Suppressor macrophage treated with lipopolysaccharide for 4 hours (primary cell): ENCODE measurements at regions not wholly inside any gene's neighbourhood (a gene's known extent, or its start where the extent isn't known, plus 50 kb on each side); places are given as distances from the start of the nearest gene placed in this dataset.

ENCODE experiments used
- DNase-seq: peaks from one replicate; pipeline ENCODE4 v3.0.0-alpha.2; 2020

GRCh38 chr5:171509467-171509866, 90.0 kb downstream of the FGF18 start:
- no peak for DNase-seq

- DNase-seq, result no peak
These were observed 93.0 kb downstream of the FGF18 start for GRCh38 chr5:171512397-171512796.

DNA sequence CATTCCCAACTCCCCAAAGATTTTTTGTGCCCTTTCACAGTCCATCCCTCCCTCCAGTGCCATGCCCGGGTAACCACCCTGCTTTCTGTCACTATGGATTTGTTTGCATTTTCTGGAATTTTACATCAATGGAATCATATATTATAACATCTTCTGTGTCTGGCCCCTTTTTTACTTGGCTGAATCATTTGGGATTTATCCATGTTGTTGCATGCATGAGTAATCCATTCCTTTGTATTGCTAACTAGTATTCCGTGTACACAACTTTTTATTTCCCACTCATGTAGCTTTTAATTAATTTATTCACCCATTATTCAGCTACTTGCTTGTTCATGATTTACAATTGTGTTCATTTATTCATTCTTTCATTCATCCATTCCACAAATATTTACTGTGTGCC, 94.1 kb downstream of the FGF18 start:
- DNase-seq, result no peak

GRCh38 chr5:171518916-171519315, 99.5 kb downstream of the FGF18 start:
- no peak for DNase-seq

DNA sequence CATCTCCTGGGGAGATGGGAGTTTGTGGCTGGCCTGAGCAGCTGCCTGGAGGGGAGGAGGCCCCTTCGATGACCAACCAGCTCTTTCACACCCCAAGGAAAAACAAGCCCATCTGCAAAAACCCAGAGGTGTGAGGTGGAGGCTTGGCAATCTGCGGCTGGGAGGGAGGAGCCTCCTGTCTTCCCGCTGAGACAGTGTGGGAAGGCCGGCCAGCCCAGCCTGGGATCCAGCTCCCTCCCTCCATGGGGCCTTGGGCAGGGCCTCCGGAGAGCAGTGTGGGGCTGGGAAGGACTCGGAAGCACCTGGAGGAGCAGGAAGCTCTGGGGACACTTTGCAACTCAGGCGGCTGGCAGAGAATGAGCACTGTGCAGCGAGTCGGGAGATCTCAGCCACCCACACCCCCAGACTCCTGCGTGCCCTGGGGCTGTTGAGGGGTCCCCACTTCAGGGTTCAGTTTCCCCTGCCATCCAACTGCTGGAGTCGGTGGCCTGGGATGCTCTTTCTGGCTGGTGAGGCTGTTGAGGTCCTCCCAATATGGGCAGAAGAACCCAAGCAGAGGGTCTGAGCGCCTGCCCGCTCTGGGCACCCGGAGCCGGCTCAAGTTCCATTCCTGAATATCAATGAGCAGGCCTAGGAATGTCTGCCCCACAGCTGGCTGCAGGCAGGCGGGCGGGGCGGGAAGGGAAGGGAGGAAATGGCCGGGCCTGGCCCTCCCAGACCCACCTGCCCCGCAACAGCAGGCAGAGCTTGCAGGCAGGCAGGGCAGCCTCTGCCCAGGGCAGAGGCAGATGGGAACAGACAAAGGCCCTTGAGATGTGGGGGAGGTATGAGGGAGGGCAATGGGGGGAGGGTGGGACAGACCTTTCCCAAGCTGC, 101.1 kb downstream of the FGF18 start:
- no peak for DNase-seq

DNA sequence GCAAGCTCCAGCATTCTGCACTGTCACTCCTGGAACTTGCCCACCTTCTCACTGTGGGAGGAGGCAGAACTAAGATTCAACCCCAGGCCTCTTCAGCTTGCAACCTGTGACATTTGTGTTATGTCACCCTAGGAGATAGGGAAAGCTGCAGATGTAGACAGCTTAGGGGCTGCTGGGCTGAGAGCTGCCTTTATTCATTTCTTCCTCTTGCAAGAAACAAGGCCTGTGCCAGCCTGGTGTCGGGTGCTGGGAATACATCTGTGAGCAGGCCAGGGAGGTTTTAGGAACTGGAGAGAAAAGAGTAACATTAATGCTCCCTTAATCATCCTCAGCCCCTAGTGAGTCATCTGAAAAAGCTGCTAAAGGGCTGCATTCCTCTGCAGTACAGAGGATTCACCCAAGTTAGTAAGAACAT, 101.8 kb downstream of the FGF18 start:
- peak; percentile 61 for DNase-seq

- DNase-seq, result no peak
These were observed 102.2 kb downstream of the FGF18 start for GRCh38 chr5:171521679-171522078.

DNA sequence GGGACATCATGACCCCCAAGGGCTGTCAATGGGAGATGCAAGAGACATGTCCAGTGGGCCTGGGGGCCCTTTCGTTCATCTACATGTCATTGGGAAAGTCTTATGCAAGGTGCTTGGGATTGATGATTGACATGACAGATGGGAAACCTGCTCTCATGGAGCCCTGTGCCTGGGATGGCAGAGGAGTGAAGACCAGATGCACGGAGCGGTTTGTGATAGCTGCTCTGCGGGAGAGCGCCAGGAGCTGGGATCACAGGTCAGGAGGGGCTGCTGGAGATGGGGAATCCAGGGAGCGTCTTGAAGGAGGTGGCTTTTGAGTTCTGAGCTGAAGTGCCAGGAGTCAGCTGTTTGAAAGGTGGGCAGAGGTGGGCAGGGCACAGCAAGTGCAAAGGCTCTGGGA, 104.3 kb downstream of the FGF18 start:
- no peak for DNase-seq

- no peak for DNase-seq
These were observed 105.0 kb downstream of the FGF18 start for GRCh38 chr5:171524466-171524865.

DNA sequence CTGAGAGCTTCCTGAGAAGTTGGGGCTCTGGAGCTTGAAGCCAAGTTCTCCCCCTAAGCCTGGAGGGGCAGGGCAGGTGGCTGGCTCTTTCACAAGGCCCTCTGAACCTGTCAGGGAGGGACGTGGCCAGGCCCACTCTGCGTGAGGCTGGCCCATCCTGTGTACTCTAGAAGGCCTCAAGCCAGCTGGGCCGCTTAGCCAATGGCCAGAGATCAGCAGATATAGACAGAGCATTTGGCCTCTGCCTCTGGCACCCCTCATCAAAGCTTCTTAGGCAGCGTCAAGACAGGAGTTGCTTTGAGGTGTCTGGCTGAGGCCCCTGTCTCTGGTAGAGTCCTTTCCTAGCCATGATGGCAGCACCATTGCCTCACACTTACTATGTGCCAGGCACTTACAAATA, 105.6 kb downstream of the FGF18 start:
- DNase-seq, result no peak

DNA sequence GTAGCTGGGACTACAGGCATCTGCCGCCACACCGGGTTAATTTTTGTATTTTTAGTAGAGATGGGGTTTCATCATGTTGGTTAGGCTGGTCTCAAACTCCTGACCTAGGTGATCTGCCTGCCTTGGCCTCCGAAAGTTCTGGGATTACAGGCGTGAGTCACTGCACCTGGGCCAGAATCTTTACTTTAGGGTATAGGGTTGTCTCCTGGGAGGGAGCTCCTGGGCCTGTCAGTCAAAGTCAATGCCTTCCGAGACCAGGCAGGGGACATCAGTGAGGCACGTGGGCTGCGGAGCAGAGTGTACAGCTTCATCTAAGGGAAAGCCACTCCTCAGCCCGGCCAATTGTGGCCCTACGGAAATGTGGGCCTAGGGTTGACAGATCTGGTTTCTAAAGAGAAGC, 108.6 kb downstream of the FGF18 start:
- no peak for DNase-seq

GRCh38 chr5:171528865-171529614, 109.6 kb downstream of the FGF18 start:
- no peak for DNase-seq

DNA sequence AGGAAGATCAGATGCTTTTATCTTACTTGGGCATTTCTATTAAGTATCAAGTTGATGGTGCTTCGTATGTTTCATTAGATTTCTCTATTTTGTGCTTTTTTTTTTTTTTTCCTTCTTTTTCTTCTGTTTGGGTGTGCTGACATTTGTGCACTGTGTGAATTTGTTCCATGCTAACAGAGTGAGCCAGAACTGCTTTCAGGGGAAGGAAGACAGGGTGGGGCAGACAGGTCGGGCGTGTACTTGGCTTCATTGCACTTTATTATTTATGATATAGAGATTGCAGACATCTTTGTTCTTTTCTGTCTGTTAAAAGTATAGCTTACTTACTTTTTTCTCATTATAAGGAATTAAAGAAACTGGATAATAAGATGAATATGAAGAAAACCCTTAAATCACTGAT, 112.2 kb downstream of the FGF18 start:
- DNase-seq, result no peak

GRCh38 chr5:171533153-171533552, 113.7 kb downstream of the FGF18 start:
- DNase-seq, result no peak

GRCh38 chr5:171534043-171534895, 114.8 kb downstream of the FGF18 start:
- peak; percentile 16 for DNase-seq

DNA sequence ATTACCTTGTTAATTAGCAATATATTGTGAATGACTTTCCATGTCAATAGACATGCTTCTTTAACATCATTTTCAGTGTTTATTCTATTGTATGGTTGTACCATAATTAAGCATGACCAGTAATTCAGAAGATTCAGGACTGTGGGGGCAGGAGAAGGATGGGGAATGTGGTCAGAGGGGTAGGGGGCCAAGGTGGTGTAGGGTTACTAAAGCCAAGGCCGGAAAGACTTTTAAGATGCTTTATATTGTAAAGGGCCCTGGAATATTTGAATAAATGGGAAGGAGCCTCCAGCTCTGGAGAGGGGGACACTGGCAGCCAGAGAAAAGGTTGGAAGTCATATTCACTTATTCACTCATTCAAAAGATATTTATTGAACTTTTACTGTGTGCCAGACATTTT, 115.7 kb downstream of the FGF18 start:
- DNase-seq, result no peak

DNA sequence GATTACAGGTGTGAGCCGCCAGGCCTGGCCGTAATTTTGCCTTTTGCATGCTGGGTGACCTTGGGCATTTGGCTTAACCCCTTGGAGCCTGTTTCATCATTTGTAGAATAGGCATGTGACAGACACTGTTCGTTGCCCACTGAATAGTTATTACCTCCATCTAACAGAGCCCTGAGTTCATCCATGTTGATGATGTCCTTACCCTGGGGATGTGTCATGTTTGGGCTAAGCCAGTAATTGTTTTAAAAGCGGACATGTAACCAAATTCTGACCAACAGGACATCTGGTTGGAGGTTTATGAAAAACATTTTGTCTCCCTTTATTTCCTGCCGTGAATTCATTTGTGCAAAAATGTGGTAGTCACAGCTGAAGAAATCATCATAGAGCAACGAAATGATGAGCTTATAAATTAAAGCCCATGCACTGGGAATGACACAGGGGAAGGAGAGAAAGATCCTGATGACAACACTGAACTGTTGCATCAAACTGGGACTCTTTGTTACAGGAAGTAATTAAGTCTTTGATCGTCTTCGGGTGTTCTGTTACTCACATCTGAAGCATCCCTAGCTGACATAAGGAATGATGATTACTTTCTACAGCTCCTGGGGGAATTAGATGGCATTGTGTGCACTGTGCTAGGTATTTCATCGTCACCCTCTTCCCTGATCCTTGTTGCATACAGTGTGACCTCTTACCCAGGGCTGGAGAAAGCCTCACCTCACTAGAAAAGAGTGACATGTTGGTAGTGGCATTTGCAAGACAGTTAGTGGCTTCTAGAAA, 117.8 kb downstream of the FGF18 start:
- DNase-seq, result no peak

DNA sequence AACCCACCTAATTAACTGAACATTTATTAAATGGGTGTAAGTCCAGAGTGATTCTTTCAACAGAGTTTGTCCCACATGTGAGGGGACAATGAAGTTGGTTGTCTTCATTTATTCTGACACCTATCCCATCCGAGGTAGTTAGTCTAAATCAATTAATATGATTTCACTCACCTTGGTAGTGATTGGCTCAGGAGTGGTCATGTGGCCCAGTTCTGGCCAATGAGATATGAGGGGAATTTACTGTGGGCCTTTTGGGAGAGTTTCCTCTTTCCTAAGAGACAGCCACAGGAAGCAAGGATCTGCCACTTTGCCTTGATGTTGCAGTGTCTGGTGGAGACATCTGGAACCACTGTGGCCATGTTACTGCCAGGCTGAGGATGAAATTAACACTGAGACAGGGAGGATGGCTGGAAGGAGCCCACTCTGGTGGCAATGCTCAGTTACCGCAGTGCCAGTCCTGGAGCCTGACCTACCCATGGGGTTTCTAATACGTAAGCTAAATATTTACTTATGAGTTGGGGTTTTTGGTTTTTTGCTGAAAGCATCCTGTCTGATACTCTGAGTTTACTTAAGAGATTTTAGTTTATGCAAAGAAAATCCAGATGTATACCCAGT, 118.6 kb downstream of the FGF18 start:
- DNase-seq, result no peak

- no peak for DNase-seq
These were observed 119.2 kb downstream of the FGF18 start for GRCh38 chr5:171538681-171539080.

- DNase-seq, result no peak
These were observed 121.4 kb downstream of the FGF18 start for GRCh38 chr5:171540865-171541264.

- no peak for DNase-seq
These were observed 121.9 kb downstream of the FGF18 start for GRCh38 chr5:171541341-171541776.
